GM21528 (cell line): ENCODE measurements at regions not wholly inside any gene's neighbourhood (a gene's known extent, or its start where the extent isn't known, plus 50 kb on each side); places are given as distances from the start of the nearest gene placed in this dataset.
A peak's percentile ranks its signal among the peaks of the same experiment; 100 is the strongest.
"Not testable (repeated sequence)": the region's sequence is repeated elsewhere in the genome, so short reads cannot be mapped to it uniquely, and the experiment has no call there.

Experiments used
- ATAC-seq: cut with Tn5 transposase; IDR thresholded peaks from one replicate; pipeline ENCODE4 v1.9.1; 2021; ENCODE audit warnings: mild to moderate bottlenecking, moderate library complexity; ENCODE audit not compliant: unreplicated experiment, low FRiP score

- ATAC-seq: no peak
These were observed 75.0 kb upstream of the XPA start for GRCh38 chr9:97772145-97772544.

- no peak for ATAC-seq
These were observed 76.0 kb upstream of the XPA start for GRCh38 chr9:97773091-97773490.

- ATAC-seq: no peak
These were observed 76.6 kb upstream of the XPA start for GRCh38 chr9:97773723-97774122.

GRCh38 chr9:97774673-97775072 is 77.5 kb upstream of the XPA start:
- ATAC-seq: no peak

- not testable (repeated sequence) for ATAC-seq
These were observed 74.3 kb upstream of the FOXE1 start for GRCh38 chr9:97778740-97779139.

- no peak for ATAC-seq
These were observed 73.4 kb upstream of the FOXE1 start for GRCh38 chr9:97779608-97780007.

GRCh38 chr9:97781902-97782301 is 71.1 kb upstream of the FOXE1 start:
- ATAC-seq: no peak

- ATAC-seq: no peak
These were observed 66.7 kb upstream of the FOXE1 start for GRCh38 chr9:97786341-97786740.

- ATAC-seq: no peak
These were observed 65.5 kb upstream of the FOXE1 start for GRCh38 chr9:97787551-97787950.

GRCh38 chr9:97788763-97789663 is 64.0 kb upstream of the FOXE1 start:
- no peak for ATAC-seq

GRCh38 chr9:97790542-97790941 is 62.5 kb upstream of the FOXE1 start:
- no peak for ATAC-seq

GRCh38 chr9:97791542-97791941 is 61.5 kb upstream of the FOXE1 start:
- ATAC-seq: no peak

GRCh38 chr9:97793067-97793466 is 60.0 kb upstream of the FOXE1 start:
- no peak for ATAC-seq

GRCh38 chr9:97794666-97795065 is 58.4 kb upstream of the FOXE1 start:
- no peak for ATAC-seq

GRCh38 chr9:97796176-97796575 is 56.9 kb upstream of the FOXE1 start:
- not testable (repeated sequence) for ATAC-seq

GRCh38 chr9:97801180-97801579 is 51.8 kb upstream of the FOXE1 start:
- ATAC-seq: no peak

- ATAC-seq: no peak
These were observed 50.8 kb upstream of the FOXE1 start for GRCh38 chr9:97802276-97802675.

- peak; percentile 88 for ATAC-seq
These were observed 49.6 kb upstream of the FOXE1 start for GRCh38 chr9:97803167-97804058.
